Right lobe of liver (tissue), 6 donors: ENCODE measurements at regions not wholly inside any gene's neighbourhood (a gene's known extent, or its start where the extent isn't known, plus 50 kb on each side); places are given as distances from the start of the nearest gene placed in this dataset.

Source experiments
- ATAC-seq, 4 donors: fragments of 200-7000 bp; cut with Tn5 transposase; one replicate each; pipeline ENCODE4 v1.9.1; 2020; ENCODE audit warnings: mild to moderate bottlenecking in 4 of 4, moderate library complexity in 4 of 4
- DNase-seq, 3 donors: peaks; one replicate each; pipeline ENCODE4 v3.0.0-alpha.2; 2020
- H3K27ac ChIP-seq, 3 donors: fragments of 200-600 bp; one replicate each; pipeline ENCODE4 v1.8.0; 2022
- H3K27me3 ChIP-seq, 2 donors: fragments of 200-600 bp; one replicate each; pipeline ENCODE4 v1.8.0; 2022
- H3K36me3 ChIP-seq, 4 donors: fragments of 200-600 bp; sonication (generic) in 1 of 4; one replicate each; pipeline versions ENCODE4 v1.5.1 to v1.8.0; 2017 to 2022; ENCODE audit warnings: control low read depth in 1 of 4
- H3K4me1 ChIP-seq, 4 donors: fragments of 200-600 bp; sonication (generic) in 1 of 4; one replicate each; pipeline versions ENCODE4 v1.5.1 to v1.8.0; 2017 to 2022; ENCODE audit warnings: control low read depth in 1 of 4
- H3K4me3 ChIP-seq, 3 donors: fragments of 200-600 bp; one replicate each; pipeline ENCODE4 v1.8.0; 2022
- H3K9me3 ChIP-seq, 4 donors: fragments of 200-600 bp; sonication (generic) in 1 of 4; one replicate each; pipeline versions ENCODE4 v1.5.1 to v1.8.0; 2017 to 2022; ENCODE audit warnings: control low read depth in 1 of 4
- POLR2A ChIP-seq: fragments of 450-650 bp; IDR thresholded peaks from one replicate; pipeline ENCODE4 v1.6.1; 2017; ENCODE audit warnings: antibody characterized with exemption, mild to moderate bottlenecking
- WGBS: methylation state at CpG from one replicate; pipeline ENCODE4 v1.1.6; 2018; ENCODE audit warnings: low coverage, low lambda C conversion rate; ENCODE audit not compliant: insufficient coverage; ENCODE audit errors: missing lambda C conversion rate; 5-methylcytosine and 5-hydroxymethylcytosine counted together
- intact Hi-C, 2 donors: fragments of 100-400 bp; cut with DNase I; formaldehyde crosslinking; loops; one replicate each; pipeline versions ENCODE4 v1.11.2 to v1.14.1; 2022
- TF ChIP-seq, protein P1 (sequence below), 4 donors: fragments of 200-600 bp in 3 of 4; fragments of 450-650 bp in 1 of 4; IDR thresholded peaks; one replicate each; pipeline versions ENCODE4 v1.5.1 to v1.8.0; 2016 to 2022; ENCODE audit warnings: antibody characterized with exemption in 4 of 4, mild to moderate bottlenecking in 2 of 4
- donor health status: DM: no; HTN: yes; CAD: no.
- donor health status: DM: no; HTN: no; CAD: no.
- donor health status: DM: no; HTN: no; CAD: no.
- donor health status: DM: no; HTN: yes; CAD: no.
- donor health status: DM: no; HTN: yes; CAD: no.

DNA sequence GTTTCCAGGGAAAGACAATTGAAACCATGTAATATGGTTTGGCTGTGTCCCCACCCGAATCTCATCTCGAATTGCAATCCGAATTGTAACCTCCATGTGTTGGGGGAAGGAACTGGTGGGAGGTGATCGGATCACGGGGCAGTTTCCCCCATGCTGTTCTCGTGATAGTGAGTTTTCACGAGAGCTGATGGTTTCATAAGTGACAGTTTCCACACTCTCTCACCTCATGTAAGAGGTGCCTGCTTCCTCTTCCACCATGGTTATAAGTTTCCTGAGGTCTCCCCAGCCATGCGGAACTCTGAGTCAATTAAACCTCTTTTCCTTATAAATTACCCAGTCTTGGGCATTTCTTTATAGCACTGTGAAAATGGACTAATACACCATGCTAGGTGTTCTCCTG lies 148.3 kb upstream of the CADM1 start:
- no peak overlapping the region for H3K27ac ChIP-seq
- TF ChIP-seq, protein P1, sequence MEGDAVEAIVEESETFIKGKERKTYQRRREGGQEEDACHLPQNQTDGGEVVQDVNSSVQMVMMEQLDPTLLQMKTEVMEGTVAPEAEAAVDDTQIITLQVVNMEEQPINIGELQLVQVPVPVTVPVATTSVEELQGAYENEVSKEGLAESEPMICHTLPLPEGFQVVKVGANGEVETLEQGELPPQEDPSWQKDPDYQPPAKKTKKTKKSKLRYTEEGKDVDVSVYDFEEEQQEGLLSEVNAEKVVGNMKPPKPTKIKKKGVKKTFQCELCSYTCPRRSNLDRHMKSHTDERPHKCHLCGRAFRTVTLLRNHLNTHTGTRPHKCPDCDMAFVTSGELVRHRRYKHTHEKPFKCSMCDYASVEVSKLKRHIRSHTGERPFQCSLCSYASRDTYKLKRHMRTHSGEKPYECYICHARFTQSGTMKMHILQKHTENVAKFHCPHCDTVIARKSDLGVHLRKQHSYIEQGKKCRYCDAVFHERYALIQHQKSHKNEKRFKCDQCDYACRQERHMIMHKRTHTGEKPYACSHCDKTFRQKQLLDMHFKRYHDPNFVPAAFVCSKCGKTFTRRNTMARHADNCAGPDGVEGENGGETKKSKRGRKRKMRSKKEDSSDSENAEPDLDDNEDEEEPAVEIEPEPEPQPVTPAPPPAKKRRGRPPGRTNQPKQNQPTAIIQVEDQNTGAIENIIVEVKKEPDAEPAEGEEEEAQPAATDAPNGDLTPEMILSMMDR (IDR thresholded peaks at IDR 0.05), result no peak
- no peak for TF ChIP-seq POLR2A
- H3K27me3 ChIP-seq, result no peaks in the 10 kb centered on the region
- whole genome bisulfite sequencing, result 59% methylated on average over 8 of the region's 8 CpGs
- H3K4me3 ChIP-seq, result no peak overlapping the region
- H3K36me3 ChIP-seq, result no peaks in the 10 kb centered on the region
- H3K4me1 ChIP-seq, result no peaks in the 10 kb centered on the region
- intact Hi-C loops, result no loop called here
- DNase-seq (no peak), ATAC-seq (no peak)
- H3K9me3 ChIP-seq, result no peaks in the 10 kb centered on the region

DNA sequence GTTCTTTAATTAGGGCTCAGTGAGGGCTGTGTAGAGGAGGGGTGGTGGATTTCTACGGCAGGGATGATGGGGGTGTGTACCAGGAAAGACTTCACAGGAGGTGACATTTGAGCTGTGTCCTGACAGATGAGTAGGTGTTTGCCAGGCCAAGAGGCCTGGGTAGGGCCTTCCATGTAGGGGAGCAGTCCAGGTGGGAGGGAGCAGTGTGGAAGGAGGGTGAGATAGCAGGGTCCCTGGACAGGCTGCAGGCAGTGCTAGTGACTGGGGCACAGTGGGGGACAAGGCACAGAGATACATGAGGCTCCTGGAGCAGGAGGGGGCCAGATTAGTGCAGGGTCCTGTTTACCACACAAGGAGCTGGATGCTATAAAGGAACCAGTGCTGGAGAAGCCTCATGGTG lies 147.9 kb upstream of the CADM1 start:
- Histone ChIP-seq H3K9me3 (no peaks in the 10 kb centered on the region), H3K27ac (no peak overlapping the region), H3K4me3 (no peak overlapping the region), H3K27me3 (no peaks in the 10 kb centered on the region), H3K4me1 (no peaks in the 10 kb centered on the region), H3K36me3 (no peaks in the 10 kb centered on the region)
- DNase-seq (no peak), ATAC-seq (no peak)
- TF ChIP-seq, protein P1 (IDR thresholded peaks at IDR 0.05), result no peak
- WGBS, result 7% methylated on average over 1 of the region's 1 CpG
- intact Hi-C loops, result no loop called here

DNA sequence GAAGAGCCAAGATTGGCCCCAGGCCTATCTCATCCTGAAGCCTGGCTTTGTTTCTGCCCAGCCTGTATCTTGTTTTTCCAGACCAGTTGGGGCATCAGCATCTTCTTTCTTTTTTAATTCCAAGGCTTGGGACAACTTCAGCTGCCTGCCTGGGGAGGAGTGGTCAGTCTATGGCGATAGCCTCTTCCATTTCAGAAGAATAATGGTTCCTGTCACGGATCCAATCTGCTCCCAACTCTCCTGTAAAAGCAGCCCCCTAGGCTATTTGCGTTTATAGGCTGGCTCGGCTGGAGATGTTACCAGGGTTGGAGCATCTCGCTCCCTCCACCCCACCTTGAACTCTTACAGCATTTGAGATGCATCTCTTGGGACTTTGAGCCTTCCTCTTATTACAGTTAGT lies 145.2 kb upstream of the CADM1 start:
- H3K27me3 ChIP-seq, result no peaks in the 10 kb centered on the region
- DNase-seq, result no peak
- 75% methylated on average over 4 of the region's 5 CpGs for WGBS
- H3K27ac ChIP-seq, result no peak overlapping the region
- intact Hi-C loops, result no loop called here
- no peaks in the 10 kb centered on the region for H3K4me1 ChIP-seq
- H3K36me3 ChIP-seq, result no peaks in the 10 kb centered on the region
- H3K4me3 ChIP-seq, result no peak overlapping the region
- ATAC-seq, result no peak
- no peaks in the 10 kb centered on the region for H3K9me3 ChIP-seq
- TF ChIP-seq, protein P1 (IDR thresholded peaks at IDR 0.05), result no peak
- TF ChIP-seq POLR2A, result no peak

DNA sequence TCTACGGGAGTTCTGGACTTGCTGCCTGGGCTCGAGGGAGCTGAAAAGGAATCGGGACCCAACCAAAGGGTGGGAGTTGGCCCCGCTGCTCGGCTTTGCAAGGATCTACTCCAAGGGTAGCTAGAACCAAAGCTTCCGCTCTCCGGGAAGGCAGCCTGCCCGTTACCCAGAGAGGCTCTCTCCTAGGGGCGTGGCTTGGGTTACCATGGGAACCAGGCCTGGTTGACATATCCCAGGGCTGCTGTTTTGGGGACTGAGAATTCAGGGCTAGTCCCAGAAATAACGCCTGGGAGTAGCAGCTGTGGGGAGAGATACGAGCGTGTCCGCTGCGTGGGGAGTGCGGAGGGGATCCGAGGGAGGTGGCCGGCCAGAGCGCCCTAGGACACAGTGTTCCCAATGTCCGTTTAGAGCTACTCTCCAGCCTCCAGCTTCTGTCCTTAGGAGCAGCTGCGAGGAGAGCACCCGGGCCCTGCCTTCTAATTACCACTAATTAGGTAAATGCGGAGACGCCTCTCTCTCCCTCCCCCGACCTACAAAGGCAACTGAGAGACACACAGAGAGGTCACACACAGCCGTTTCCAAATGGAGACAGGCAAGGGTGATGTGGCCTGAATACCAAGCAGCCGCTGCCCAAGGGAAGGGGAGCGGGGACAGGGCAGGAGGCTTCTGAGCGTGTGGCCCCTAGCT lies 141.6 kb upstream of the CADM1 start:
- H3K36me3 ChIP-seq, result no peaks in the 10 kb centered on the region
- TF ChIP-seq, protein P1 (IDR thresholded peaks at IDR 0.05), result no peak
- TF ChIP-seq POLR2A, result no peak
- intact Hi-C loops, result no loop called here
- H3K9me3 ChIP-seq, result no peaks in the 10 kb centered on the region
- H3K27ac ChIP-seq, result no peak overlapping the region
- no peaks in the 10 kb centered on the region for H3K27me3 ChIP-seq
- DNase-seq, result peak in 1 of 3 donors; percentile 52
- H3K4me3 ChIP-seq, result no peak overlapping the region
- H3K4me1 ChIP-seq, result no peaks in the 10 kb centered on the region
- WGBS, result 25% methylated on average over 17 of the region's 28 CpGs
- peak in 2 of 4 donors; percentile 31 to 56 for ATAC-seq

DNA sequence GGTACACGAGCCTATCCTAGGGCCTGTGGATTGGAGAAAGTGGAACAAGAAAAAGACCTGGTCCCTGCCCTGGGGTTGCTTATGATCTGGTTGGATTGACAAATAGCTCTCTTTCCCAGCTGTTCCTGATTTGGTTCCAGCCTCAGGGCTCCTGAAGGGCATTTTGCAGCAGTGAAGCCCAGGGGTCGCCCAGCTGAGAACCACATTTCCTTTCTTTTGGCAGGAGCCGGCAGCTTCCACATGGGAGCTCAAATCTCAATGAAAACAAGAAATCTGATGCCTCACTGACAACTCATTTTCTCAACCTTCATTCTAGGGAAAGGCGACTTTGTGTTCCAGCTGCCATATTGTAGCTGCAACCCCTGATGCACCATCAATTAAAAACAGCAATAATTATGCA lies 140.6 kb upstream of the CADM1 start:
- no peak overlapping the region for H3K4me3 ChIP-seq
- intact Hi-C loops, result no loop called here
- no peak for DNase-seq
- ATAC-seq, result no peak
- no peaks in the 10 kb centered on the region for H3K27me3 ChIP-seq
- TF ChIP-seq POLR2A, result no peak
- TF ChIP-seq, protein P1 (IDR thresholded peaks at IDR 0.05), result no peak
- 66% methylated on average over 4 of the region's 4 CpGs for WGBS
- no peaks in the 10 kb centered on the region for H3K4me1 ChIP-seq
- H3K36me3 ChIP-seq, result no peaks in the 10 kb centered on the region
- no peaks in the 10 kb centered on the region for H3K9me3 ChIP-seq
- no peak overlapping the region for H3K27ac ChIP-seq
